ENCODE measurements at regions not wholly inside any gene's neighbourhood (a gene's known extent, or its start where the extent isn't known, plus 50 kb on each side); places are given as distances from the start of the nearest gene placed in this dataset.

- Histone ChIP-seq H3K4me1 (ENCODE audit: insufficient read depth, low read length, severe bottlenecking) (no peaks in the 10 kb centered on the region), H3K79me2 (ENCODE audit: insufficient read depth, low read length) (no peaks in the 10 kb centered on the region), H4K20me1 (ENCODE audit: insufficient read depth, low read length) (no peaks in the 10 kb centered on the region), H3K36me3 (ENCODE audit: insufficient read depth, low read length) (no peaks in the 10 kb centered on the region), H3K4me2 (ENCODE audit: low read length) (no peak overlapping the region), H3F3A (ENCODE audit: insufficient read depth, low read length) (no peaks in the 10 kb centered on the region), H3K9ac (ENCODE audit: low read length) (no peak overlapping the region), H3K27me3 (ENCODE audit: insufficient read depth, low read length) (no peaks in the 10 kb centered on the region), H3K9me2 (ENCODE audit: low read depth, low read length) (no peaks in the 10 kb centered on the region), H2AFZ (ENCODE audit: low read length) (no peak overlapping the region), H3K9me3 (ENCODE audit: low read length) (no peaks in the 10 kb centered on the region), H3K27ac (ENCODE audit: low read depth, low read length, poor library complexity, severe bottlenecking) (no peak overlapping the region), H3K4me3 (ENCODE audit: low read depth, low read length, poor library complexity, severe bottlenecking) (no peak overlapping the region)
- TF ChIP-seq EZH2 (IDR thresholded peaks at IDR 0.05; ENCODE audit: borderline replicate concordance, low read length), result no peak
Measured at GRCh38 chr5:96247708-96248107, 185.3 kb downstream of the PCSK1 start.

GRCh38 chr5:96247097-96247701 lies 185.8 kb downstream of the PCSK1 start:
- Histone ChIP-seq H4K20me1 (ENCODE audit: insufficient read depth, low read length) (no peaks in the 10 kb centered on the region), H3F3A (ENCODE audit: insufficient read depth, low read length) (no peaks in the 10 kb centered on the region), H3K9me2 (ENCODE audit: low read depth, low read length) (no peaks in the 10 kb centered on the region), H3K4me1 (ENCODE audit: insufficient read depth, low read length, severe bottlenecking) (no peaks in the 10 kb centered on the region), H3K9ac (ENCODE audit: low read length) (no peak overlapping the region), H3K27ac (ENCODE audit: low read depth, low read length, poor library complexity, severe bottlenecking) (no peak overlapping the region), H3K4me3 (ENCODE audit: low read depth, low read length, poor library complexity, severe bottlenecking) (no peak overlapping the region), H2AFZ (ENCODE audit: low read length) (no peak overlapping the region), H3K4me2 (ENCODE audit: low read length) (no peak overlapping the region), H3K36me3 (ENCODE audit: insufficient read depth, low read length) (no peaks in the 10 kb centered on the region), H3K9me3 (ENCODE audit: low read length) (no peaks in the 10 kb centered on the region), H3K79me2 (ENCODE audit: insufficient read depth, low read length) (no peaks in the 10 kb centered on the region), H3K27me3 (ENCODE audit: insufficient read depth, low read length) (no peaks in the 10 kb centered on the region)
- TF ChIP-seq CTCF (IDR thresholded peaks at IDR 0.05; ENCODE audit: low read length) (no peak), EZH2 (IDR thresholded peaks at IDR 0.05; ENCODE audit: borderline replicate concordance, low read length) (no peak)

GRCh38 chr5:96245140-96246091 lies 187.6 kb downstream of the PCSK1 start:
- H3K9me2 ChIP-seq (ENCODE audit: low read depth, low read length), result no peaks in the 10 kb centered on the region
- no peaks in the 10 kb centered on the region for H3F3A ChIP-seq (ENCODE audit: insufficient read depth, low read length)
- H2AFZ ChIP-seq (ENCODE audit: low read length), result no peak overlapping the region
- H3K36me3 ChIP-seq (ENCODE audit: insufficient read depth, low read length), result no peaks in the 10 kb centered on the region
- no peaks in the 10 kb centered on the region for H3K9me3 ChIP-seq (ENCODE audit: low read length)
- no peaks in the 10 kb centered on the region for H3K79me2 ChIP-seq (ENCODE audit: insufficient read depth, low read length)
- no peak for TF ChIP-seq CTCF (IDR thresholded peaks at IDR 0.05; ENCODE audit: low read length)
- no peak for TF ChIP-seq EZH2 (IDR thresholded peaks at IDR 0.05; ENCODE audit: borderline replicate concordance, low read length)
- no peaks in the 10 kb centered on the region for H3K4me1 ChIP-seq (ENCODE audit: insufficient read depth, low read length, severe bottlenecking)
- no peak overlapping the region for H3K27ac ChIP-seq (ENCODE audit: low read depth, low read length, poor library complexity, severe bottlenecking)
- H3K4me3 ChIP-seq (ENCODE audit: low read depth, low read length, poor library complexity, severe bottlenecking), result no peak overlapping the region
- no peak overlapping the region for H3K9ac ChIP-seq (ENCODE audit: low read length)
- no peaks in the 10 kb centered on the region for H4K20me1 ChIP-seq (ENCODE audit: insufficient read depth, low read length)
- H3K27me3 ChIP-seq (ENCODE audit: insufficient read depth, low read length), result no peaks in the 10 kb centered on the region
- H3K4me2 ChIP-seq (ENCODE audit: low read length), result no peak overlapping the region
